ENCODE measurements at regions not wholly inside any gene's neighbourhood (a gene's known extent, or its start where the extent isn't known, plus 50 kb on each side); places are given as distances from the start of the nearest gene placed in this dataset.

DNA sequence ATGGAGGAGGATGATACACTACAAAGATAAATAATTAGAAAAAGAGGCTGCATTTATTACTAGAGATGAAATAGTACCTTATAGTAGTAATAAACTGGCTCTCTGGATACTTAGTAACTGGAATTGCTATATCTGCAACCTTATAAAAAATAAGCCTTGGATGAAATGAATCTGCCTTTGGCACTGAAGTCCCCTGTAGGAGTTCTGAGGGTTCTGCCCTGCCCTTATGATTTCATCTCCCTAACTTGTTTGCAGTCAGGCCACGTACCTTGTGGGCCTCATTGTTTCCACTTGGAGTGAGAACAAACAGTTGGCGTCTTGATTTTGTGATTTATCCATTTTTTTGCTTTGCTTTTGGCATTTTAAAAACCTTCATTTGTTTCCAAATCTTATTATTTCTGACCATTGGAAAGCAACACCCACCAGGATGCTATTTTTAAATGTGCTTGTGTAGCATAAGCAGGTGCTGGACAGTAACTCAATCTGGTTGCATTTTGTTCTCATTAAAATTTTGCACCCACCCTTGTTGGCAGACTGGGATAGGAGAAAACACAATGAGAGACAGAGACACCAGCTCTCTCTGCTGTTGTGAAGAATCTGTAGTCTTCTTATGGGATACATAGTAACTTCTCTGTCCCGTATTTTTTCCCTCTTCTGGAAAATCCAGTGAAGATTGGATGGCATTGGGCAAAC, 518.9 kb upstream of the SGCD start:
- TF ChIP-seq GATA3 (IDR thresholded peaks at IDR 0.05; ENCODE audit: low read depth, low read length) (no peak), GATA2 (IDR thresholded peaks at IDR 0.05; ENCODE audit: low read depth, low read length) (no peak)

Measured in SH-SY5Y (cell line).